Fibroblast of upper back skin (primary cell): ENCODE measurements at regions not wholly inside any gene's neighbourhood (a gene's known extent, or its start where the extent isn't known, plus 50 kb on each side); places are given as distances from the start of the nearest gene placed in this dataset.

Experiments used
- DNase-seq: peaks from one replicate; pipeline ENCODE4 v3.0.0-alpha.2; 2013

DNA sequence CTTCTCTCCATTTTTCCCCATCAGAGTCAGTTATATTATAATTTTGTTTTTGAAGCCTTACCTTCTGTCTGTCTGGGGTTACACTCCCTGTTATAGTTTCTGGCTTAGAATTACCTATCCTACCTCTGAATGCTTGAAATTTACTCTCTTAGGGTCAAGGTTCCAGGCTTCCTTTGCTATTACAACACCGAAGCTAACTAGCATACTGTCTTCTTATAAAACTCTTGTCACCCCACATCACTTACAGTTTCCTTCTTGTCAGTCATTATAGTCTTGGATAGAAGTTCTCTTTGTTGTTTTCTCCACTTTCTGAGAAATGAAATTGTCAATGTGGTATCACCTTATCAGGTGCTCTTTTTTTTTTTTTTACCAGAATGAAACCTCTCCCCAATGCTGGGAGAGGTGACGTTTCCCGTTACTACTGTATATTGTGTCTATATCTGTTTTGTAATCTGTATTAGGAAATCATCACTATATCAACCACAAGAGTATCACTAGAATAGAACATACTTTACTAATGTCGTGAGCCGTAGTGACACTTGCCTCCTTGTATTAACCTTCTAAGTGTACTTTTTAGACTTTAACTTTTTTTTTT is 69.2 kb upstream of the PSMA6 start:
- no peak for DNase-seq

DNA sequence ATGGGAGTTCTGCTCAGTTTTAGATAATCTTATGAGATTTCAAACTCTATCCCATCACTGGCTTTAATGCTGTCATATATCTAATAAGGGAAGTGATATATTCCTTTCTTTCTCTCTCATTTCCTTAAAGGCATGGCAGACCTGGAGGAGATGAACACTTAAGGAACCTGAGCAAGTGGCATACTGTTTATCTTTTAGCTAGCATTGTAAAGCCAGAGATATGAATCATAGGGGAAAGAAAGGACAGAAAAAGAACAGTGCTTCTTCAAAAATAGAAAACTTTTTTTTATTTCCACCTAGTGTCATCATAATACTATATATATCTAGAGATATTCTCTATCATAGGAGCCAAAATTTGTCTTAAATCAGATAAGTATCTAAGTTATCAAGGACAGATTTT is 68.3 kb upstream of the PSMA6 start:
- DNase-seq = peak; percentile 9

GRCh38 chr14:35224615-35225014 is 67.6 kb upstream of the PSMA6 start:
- DNase-seq = no peak

DNA sequence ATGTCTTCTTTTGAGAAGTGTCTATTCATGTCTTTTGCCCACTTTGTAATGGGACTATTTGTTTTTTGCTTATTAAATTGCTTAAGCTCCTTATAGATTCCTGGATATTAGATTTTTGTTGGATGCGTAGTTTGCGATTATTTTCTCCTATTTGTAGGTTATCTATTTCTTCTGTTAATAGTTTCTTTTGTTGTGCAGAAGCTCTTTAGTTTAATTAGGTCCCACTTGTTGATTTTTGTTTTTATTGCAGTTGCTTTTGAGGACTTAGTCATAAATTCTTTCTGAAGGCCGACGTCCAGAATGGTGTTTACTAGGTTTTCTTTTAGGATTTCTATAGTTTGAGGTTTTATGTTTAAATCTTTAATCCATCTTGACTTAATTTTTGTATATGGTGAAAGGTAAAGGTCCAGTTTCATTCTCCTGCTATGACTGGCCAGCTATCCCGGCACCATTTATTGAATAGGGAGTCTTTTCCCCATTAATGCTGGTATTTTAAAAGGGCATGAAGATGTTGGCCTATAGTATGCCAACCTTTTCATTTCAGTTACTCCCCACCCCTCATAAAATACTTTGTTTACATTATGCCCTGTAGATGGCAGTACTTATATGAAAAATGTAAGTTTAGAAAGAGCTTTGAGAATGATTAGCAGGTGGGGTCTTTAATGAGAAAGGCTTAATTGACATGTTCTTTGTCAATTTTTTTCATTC is 62.9 kb upstream of the PSMA6 start:
- peak; percentile 20 for DNase-seq

DNA sequence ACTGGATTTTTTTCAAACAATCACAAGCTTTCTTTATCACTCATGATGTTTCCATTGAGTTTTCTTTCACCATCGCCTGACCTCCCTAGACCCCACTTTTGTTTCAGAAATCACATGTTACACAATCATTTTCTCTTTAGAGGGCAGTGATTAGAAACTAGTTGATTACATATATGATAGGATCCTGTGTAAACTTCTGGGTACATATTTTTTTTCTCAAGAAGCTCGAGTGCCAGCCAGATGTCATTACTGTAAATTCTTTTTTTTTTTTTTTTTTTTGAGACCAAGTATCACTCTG is 62.4 kb upstream of the PSMA6 start:
- no peak for DNase-seq

- no peak for DNase-seq
Measured at GRCh38 chr14:35231207-35231760, 60.9 kb upstream of the PSMA6 start.

DNA sequence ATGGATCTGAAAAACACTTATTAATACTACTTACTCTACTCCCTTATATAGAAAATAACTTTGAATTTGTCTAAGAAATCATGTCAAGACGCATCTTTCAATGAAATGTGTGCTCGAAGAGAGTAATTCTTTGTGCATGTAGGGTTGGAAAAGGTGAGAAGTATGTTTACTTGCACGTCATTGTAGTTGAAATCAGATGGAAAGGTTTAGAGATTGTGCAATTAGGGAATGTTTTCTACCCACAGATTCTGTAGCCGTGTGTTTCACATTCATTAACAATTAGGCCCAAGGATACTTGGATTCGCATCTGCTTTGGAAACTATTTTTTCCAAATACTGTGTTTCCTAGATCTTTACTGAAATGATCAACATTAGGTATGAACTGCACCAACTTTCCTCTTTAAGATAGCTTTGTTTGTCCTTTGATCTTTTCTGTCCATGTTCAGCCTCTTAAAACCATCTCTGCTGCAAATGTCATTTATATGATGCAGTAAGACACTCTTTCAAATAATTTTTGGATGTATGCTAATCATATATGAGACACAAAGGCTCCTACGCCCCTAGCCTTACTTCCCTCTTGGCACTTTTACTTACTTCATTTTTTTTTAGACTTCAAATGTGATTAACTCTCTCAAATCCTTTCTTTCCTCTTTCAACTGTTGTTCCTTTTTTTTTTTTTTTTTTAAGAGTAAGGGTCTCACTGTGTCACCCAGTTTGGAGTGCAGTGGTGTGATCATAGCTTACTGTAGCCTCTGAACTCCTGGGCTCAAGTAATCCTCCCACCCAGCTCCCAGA is 58.0 kb upstream of the PSMA6 start:
- peak; percentile 29 for DNase-seq

DNA sequence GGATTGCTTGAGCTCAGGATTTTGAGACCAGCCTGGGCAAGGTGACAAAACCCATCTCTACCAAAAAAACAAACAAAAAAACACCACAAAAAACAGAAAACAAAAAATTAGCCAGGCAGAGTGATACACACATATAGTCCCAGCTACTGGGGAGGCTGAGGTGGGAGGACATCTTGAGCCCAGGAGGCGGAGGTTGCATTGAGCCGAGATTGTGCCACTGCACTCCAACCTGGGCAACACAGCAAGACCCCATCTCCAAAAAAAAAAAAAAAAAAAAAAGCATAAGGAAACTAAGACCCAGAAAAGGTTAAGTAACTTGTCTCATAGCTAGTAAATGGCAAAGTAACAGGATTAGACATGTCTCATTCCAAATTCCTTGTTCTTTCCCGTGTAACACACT is 56.3 kb upstream of the PSMA6 start:
- no peak for DNase-seq

DNA sequence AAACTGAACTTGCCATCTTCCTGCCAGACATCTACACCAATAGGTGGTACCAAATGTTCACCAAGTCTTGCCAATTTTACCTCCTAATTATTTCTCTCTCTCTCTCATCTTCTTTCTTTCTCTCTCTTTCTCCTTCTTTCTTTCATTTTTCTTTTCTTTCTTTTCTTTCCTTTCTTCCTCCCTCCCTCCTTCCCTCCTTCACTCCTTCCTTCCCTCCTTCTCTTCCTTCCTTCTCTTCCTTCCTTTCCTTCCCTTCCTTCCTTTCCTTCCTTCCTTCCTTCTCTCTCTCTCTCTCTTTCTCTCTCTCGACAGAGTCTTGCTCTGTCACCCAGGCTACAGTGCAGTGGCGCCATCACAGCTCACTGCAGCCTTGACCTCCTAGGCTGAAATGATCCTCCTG is 55.4 kb upstream of the PSMA6 start:
- DNase-seq = no peak

DNA sequence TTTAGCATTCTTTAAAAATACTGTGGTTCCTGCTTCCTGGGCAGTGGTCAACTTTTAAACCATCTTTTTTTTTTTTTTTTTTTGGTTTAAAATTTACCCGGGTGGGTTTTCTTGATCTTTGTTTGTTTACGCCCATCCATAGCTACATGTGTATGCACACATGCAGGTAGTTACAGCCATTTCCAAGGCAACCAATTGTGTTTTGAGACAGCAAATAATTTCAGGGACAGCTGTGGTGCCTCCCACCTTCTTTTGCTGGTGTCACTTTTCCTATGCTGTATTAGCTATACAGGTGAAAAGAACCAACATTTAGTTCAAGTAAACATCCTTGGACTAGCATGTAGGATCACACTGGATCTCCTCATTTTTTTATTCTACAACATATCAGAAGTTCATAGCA is 52.0 kb upstream of the PSMA6 start:
- no peak for DNase-seq
